ENCODE measurements at regions not wholly inside any gene's neighbourhood (a gene's known extent, or its start where the extent isn't known, plus 50 kb on each side); places are given as distances from the start of the nearest gene placed in this dataset.

GRCh38 chr6:143621876-143622605 lies 55.7 kb upstream of the PHACTR2 start:
- no peak for DNase-seq

GRCh38 chr6:143621159-143621873 lies 56.4 kb upstream of the PHACTR2 start:
- no peak for DNase-seq

- DNase-seq: no peak
Observed at GRCh38 chr6:143620447-143620846, 57.3 kb upstream of the PHACTR2 start.

GRCh38 chr6:143619824-143620401 lies 57.9 kb upstream of the PHACTR2 start:
- DNase-seq: no peak

GRCh38 chr6:143616741-143617140 lies 61.0 kb upstream of the PHACTR2 start:
- no peak for DNase-seq

- no peak for DNase-seq
Observed at GRCh38 chr6:143615785-143616184, 62.0 kb upstream of the PHACTR2 start.

GRCh38 chr6:143614235-143614634 lies 63.5 kb upstream of the PHACTR2 start:
- DNase-seq: no peak

GRCh38 chr6:143613749-143614148 lies 64.0 kb upstream of the PHACTR2 start:
- no peak for DNase-seq

- no peak for DNase-seq
Observed at GRCh38 chr6:143612186-143612585, 65.6 kb upstream of the PHACTR2 start.

GRCh38 chr6:143611580-143611979 lies 66.2 kb upstream of the PHACTR2 start:
- DNase-seq: peak; percentile 14

- no peak for DNase-seq
Observed at GRCh38 chr6:143609972-143610371, 67.8 kb upstream of the PHACTR2 start.

- DNase-seq: no peak
Observed at GRCh38 chr6:143609501-143609900, 68.3 kb upstream of the PHACTR2 start.

GRCh38 chr6:143608906-143609305 lies 68.9 kb upstream of the PHACTR2 start:
- no peak for DNase-seq

GRCh38 chr6:143607974-143608373 lies 69.8 kb upstream of the PHACTR2 start:
- no peak for DNase-seq

GRCh38 chr6:143607168-143607567 lies 70.6 kb upstream of the PHACTR2 start:
- DNase-seq: no peak

GRCh38 chr6:143605906-143606521 lies 71.8 kb upstream of the PHACTR2 start:
- DNase-seq: no peak

GRCh38 chr6:143603455-143603854 lies 74.3 kb upstream of the PHACTR2 start:
- DNase-seq: no peak

- DNase-seq: no peak
Observed at GRCh38 chr6:143601504-143601903, 76.3 kb upstream of the PHACTR2 start.

GRCh38 chr6:143600821-143601220 lies 76.9 kb upstream of the PHACTR2 start:
- DNase-seq: no peak

- DNase-seq: peak; percentile 23
Observed at GRCh38 chr6:143598466-143599080, 79.2 kb upstream of the PHACTR2 start.

GRCh38 chr6:143596866-143597265 lies 80.9 kb upstream of the PHACTR2 start:
- DNase-seq: no peak

GRCh38 chr6:143595251-143596036 lies 82.3 kb upstream of the PHACTR2 start:
- DNase-seq: no peak
